ENCODE measurements at regions not wholly inside any gene's neighbourhood (a gene's known extent, or its start where the extent isn't known, plus 50 kb on each side); places are given as distances from the start of the nearest gene placed in this dataset.

DNA sequence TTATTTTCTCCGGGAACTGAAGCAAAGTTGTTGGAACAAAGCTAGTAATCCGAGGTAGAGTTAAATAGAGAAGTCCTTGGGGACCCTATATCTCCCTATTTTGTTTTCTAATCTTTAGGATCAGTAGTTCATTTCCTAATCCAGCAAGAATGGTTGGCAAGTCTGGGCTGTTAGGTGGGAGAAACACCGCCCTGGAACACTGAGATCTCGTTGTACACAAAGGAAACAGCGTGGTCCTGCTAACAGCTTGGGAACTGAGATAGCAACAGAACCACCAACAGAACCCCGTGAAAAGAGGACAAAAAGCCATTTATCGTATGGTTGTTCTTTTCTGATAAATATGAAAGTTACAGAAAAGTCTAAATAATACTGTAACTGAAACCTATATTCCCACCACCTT, 121.9 kb upstream of the CDC42BPA start:
- TF ChIP-seq, protein P1, sequence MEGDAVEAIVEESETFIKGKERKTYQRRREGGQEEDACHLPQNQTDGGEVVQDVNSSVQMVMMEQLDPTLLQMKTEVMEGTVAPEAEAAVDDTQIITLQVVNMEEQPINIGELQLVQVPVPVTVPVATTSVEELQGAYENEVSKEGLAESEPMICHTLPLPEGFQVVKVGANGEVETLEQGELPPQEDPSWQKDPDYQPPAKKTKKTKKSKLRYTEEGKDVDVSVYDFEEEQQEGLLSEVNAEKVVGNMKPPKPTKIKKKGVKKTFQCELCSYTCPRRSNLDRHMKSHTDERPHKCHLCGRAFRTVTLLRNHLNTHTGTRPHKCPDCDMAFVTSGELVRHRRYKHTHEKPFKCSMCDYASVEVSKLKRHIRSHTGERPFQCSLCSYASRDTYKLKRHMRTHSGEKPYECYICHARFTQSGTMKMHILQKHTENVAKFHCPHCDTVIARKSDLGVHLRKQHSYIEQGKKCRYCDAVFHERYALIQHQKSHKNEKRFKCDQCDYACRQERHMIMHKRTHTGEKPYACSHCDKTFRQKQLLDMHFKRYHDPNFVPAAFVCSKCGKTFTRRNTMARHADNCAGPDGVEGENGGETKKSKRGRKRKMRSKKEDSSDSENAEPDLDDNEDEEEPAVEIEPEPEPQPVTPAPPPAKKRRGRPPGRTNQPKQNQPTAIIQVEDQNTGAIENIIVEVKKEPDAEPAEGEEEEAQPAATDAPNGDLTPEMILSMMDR (conservative IDR thresholded peaks at IDR 0.05) = no peak
- TF ChIP-seq EZH2 (IDR thresholded peaks at IDR 0.05; ENCODE audit: low read depth) = no peak
